Kidney (tissue), 13 donors: ENCODE measurements at regions not wholly inside any gene's neighbourhood (a gene's known extent, or its start where the extent isn't known, plus 50 kb on each side); places are given as distances from the start of the nearest gene placed in this dataset.

Experiments used
- DNase-seq, 5 donors: peaks; one replicate each; pipeline ENCODE4 v3.0.0-alpha.2; 2013 to 2020
- FAIRE-seq: peaks from 2 replicates; lab custom pipeline; 2012; peaks lifted over from hg19 to GRCh38; lab: Jason Lieb, UNC
- H3K27ac ChIP-seq, 2 donors: one replicate each; pipeline ENCODE4 v1.7.0; 2013; ENCODE audit warnings: low read depth in 2 of 2, low read length in 2 of 2, inconsistent platforms in 1 of 2
- H3K27me3 ChIP-seq: one replicate; pipeline ENCODE4 v1.7.1; 2013; ENCODE audit warnings: low read length, inconsistent platforms; ENCODE audit not compliant: control insufficient read depth, insufficient read depth
- H3K36me3 ChIP-seq, 3 donors: one replicate each; pipeline versions ENCODE4 v1.7.0 to v1.7.1; 2013; ENCODE audit warnings: low read length in 3 of 3, control low read depth in 1 of 3, inconsistent platforms in 1 of 3; ENCODE audit not compliant: insufficient read depth in 3 of 3, control insufficient read depth in 2 of 3
- H3K4me1 ChIP-seq, 3 donors: one replicate each; pipeline versions ENCODE4 v1.7.0 to v1.7.1; 2013; ENCODE audit warnings: low read length in 3 of 3, inconsistent platforms in 1 of 3, low read depth in 1 of 3; ENCODE audit not compliant: control insufficient read depth in 2 of 3, insufficient read depth in 2 of 3
- H3K4me3 ChIP-seq, 3 donors: one replicate each; pipeline versions ENCODE4 v1.7.0 to v1.8.1; 2013; ENCODE audit warnings: low read length in 3 of 3, control low read depth in 1 of 3, inconsistent platforms in 1 of 3
- H3K9ac ChIP-seq, 3 donors: one replicate each; pipeline versions ENCODE4 v1.7.0 to v1.7.1; 2013; ENCODE audit warnings: low read length in 3 of 3, control low read depth in 1 of 3, inconsistent platforms in 1 of 3
- H3K9me3 ChIP-seq, 3 donors: one replicate each; pipeline versions ENCODE4 v1.7.0 to v1.7.1; 2013; ENCODE audit warnings: low read length in 3 of 3, control low read depth in 1 of 3, inconsistent platforms in 1 of 3; ENCODE audit not compliant: control insufficient read depth in 2 of 3, insufficient read depth in 1 of 3
- CTCF ChIP-seq: IDR thresholded peaks from 3 replicates; pipeline ENCODE4 v1.5.1; 2012; ENCODE audit warnings: mild to moderate bottlenecking, moderate library complexity, borderline replicate concordance; ENCODE audit not compliant: insufficient read depth; ENCODE audit errors: extremely low read depth
- intact Hi-C: fragments of 100-400 bp; cut with DNase I; formaldehyde crosslinking; loops from one replicate; pipeline ENCODE4 v1.11.1; 2022
- donor health status: control.
- donor health status: control.
- donor health status: control.
- donor health status: control.
- donor health status: control.
- donor health status: DM: yes; HTN: yes; CAD: no.
- donor health status: Normal renal cell carcinoma (clear cell type).

- H3K4me3 ChIP-seq, result no peak overlapping the region
- no peak for TF ChIP-seq CTCF
- H3K27ac ChIP-seq, result no peak overlapping the region
- no peak overlapping the region for H3K9ac ChIP-seq
- H3K36me3 ChIP-seq, result no peaks in the 10 kb centered on the region
- no peaks in the 10 kb centered on the region for H3K27me3 ChIP-seq
- FAIRE-seq, result no peak
- no peaks in the 10 kb centered on the region for H3K4me1 ChIP-seq
- no peaks in the 10 kb centered on the region for H3K9me3 ChIP-seq
- intact Hi-C loops, result no loop called here
- no peak for DNase-seq
These were observed 151.1 kb upstream of the JAG1 start for GRCh38 chr20:10824750-10825500.

DNA sequence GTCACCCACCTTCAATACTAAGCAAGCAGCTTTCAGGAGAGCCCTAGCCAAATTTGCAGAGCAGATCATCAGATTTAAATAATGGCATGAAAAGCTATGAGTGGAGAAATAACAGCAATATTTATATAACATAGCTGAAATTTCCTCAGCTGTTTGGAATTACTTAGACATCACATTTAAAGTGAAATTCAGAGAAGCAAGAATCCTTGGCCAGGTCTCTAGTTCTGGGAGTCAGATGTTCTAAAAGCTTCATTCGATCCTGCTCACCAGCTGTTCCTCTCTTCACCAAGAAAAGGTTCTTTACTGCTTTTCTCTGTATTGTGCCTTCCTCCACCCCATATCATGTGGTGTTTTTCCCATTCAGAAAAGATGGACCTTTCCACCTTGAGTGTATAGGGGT is 152.3 kb upstream of the JAG1 start:
- FAIRE-seq, result no peak
- H3K4me3 ChIP-seq, result no peak overlapping the region
- no peaks in the 10 kb centered on the region for H3K9me3 ChIP-seq
- H3K27ac ChIP-seq, result no peak overlapping the region
- intact Hi-C loops, result no loop called here
- H3K27me3 ChIP-seq, result no peaks in the 10 kb centered on the region
- H3K4me1 ChIP-seq, result no peaks in the 10 kb centered on the region
- DNase-seq, result no peak
- no peak overlapping the region for H3K9ac ChIP-seq
- no peak for TF ChIP-seq CTCF
- no peaks in the 10 kb centered on the region for H3K36me3 ChIP-seq

DNA sequence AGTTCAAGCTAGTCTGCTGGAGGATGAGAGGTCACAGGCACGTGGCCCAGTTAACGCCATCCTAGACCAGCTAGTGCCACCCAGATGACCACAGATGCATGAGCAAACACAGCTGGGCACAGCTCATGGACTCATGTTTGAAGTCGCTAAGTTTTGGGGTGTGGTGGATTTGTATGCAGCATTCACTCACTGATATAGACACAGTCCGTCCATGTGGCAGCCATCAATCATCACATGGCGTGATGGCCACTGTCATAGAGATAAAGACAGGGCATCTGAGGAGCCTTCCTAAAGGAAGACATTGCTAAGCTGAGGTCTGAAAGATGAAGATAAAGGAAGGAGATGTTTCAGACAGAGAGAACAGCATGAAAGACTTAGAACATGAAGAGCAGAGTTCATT is 154.4 kb upstream of the JAG1 start:
- H3K4me1 ChIP-seq, result no peaks in the 10 kb centered on the region
- no peak overlapping the region for H3K4me3 ChIP-seq
- DNase-seq (no peak), FAIRE-seq (no peak)
- no peaks in the 10 kb centered on the region for H3K27me3 ChIP-seq
- no peak for TF ChIP-seq CTCF
- no peak overlapping the region for H3K9ac ChIP-seq
- H3K36me3 ChIP-seq, result no peaks in the 10 kb centered on the region
- no peak overlapping the region for H3K27ac ChIP-seq
- H3K9me3 ChIP-seq, result no peaks in the 10 kb centered on the region
- intact Hi-C loops, result no loop called here

DNA sequence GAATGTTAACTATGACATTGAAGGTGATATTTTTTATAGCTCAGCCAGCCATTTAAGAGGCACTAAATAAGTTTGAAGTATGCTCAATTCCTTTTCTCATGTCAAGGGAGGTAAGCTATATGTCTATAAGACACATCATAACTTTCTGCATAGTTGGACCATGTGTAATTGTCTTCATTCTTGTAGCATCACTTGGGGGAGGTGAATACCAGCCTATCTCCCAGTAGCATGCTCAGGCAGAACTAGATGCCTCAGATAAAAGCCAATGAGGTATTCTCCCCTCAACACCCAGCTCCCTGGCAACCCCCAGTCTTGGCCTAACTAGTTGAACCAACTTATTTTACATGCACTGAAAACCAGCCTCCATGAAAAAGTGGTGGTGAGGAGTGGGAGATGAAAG is 158.3 kb upstream of the JAG1 start:
- Histone ChIP-seq H3K9ac (no peak overlapping the region), H3K4me1 (no peaks in the 10 kb centered on the region), H3K4me3 (no peak overlapping the region), H3K27me3 (no peaks in the 10 kb centered on the region), H3K27ac (no peak overlapping the region), H3K36me3 (no peaks in the 10 kb centered on the region), H3K9me3 (no peaks in the 10 kb centered on the region)
- DNase-seq (no peak), FAIRE-seq (no peak)
- no peak for TF ChIP-seq CTCF
- intact Hi-C loops, result no loop called here
